HG03103 (cell line): ENCODE measurements at regions not wholly inside any gene's neighbourhood (a gene's known extent, or its start where the extent isn't known, plus 50 kb on each side); places are given as distances from the start of the nearest gene placed in this dataset.
"Not testable (repeated sequence)": the region's sequence is repeated elsewhere in the genome, so short reads cannot be mapped to it uniquely, and the experiment has no call there.

ENCODE experiments used
- ATAC-seq: cut with Tn5 transposase; IDR thresholded peaks from one replicate; pipeline ENCODE4 v1.9.1; 2021; ENCODE audit warnings: low read depth; ENCODE audit not compliant: unreplicated experiment

GRCh38 chr21:25176637-25177412, 430.5 kb downstream of the MRPL39 start:
- peak; percentile 86 for ATAC-seq

DNA sequence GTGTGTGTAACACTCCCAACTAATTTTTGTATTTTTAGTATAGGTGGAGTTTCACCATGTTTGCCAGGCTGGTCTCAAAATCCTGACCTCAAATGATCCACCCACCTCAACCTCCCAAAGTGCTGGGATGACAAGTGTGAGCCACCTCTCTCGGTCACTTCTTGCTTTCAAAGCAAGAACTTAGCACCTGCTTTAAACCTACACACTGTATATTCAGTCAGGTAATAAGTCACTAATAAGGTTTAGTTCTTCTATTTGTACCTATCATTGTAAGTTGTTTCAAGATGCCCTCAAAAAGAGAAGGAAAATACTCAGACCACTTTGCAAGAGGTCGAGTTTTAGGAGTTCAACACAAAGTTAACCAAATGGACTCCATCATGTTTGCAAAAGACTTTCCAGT, 431.3 kb downstream of the MRPL39 start:
- no peak for ATAC-seq

- ATAC-seq, result no peak
Observed at GRCh38 chr21:25171438-25171837, 435.8 kb downstream of the MRPL39 start.

- ATAC-seq, result no peak
Observed at GRCh38 chr21:25170681-25171080, 436.6 kb downstream of the MRPL39 start.

DNA sequence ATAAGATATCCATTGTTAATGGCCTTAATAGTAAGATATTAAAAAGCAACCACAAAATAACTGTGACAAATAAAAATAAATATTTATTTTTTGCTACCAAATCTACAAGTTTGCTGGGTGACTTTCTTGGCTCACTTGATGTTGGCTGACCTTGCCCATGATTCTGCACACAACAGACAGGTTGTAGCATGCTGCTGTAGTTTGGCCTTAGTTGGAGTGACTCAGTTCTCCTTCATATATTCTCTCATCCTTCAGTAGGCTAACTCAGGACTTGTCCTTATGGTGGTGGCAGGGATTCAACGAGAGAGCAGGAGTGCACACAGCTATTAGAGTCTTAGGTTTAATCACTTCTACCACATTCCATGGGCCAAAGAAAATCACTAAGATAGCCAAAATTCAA, 437.9 kb downstream of the MRPL39 start:
- ATAC-seq, result no peak

- not testable (repeated sequence) for ATAC-seq
Observed at GRCh38 chr21:25166904-25167303, 440.4 kb downstream of the MRPL39 start.

GRCh38 chr21:25161571-25161970, 445.7 kb downstream of the MRPL39 start:
- no peak for ATAC-seq

DNA sequence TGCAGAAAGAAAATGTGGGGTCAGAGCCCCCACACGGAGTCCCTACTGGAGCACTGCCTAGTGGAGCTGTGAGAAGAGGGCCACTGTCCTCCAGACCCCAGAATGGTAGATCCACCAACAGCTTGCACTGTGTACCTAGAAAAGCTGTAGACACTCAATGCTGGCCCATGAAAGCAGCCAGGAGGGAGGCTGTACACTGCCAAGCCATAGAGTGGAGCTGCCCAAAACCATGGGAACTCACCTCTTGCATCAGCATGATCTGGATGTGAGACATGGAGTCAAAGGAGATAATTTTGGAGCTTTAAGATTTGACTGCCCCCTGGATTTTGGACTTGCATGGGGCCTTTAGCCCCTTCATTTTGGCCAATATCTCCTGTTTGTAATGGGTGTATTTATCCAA, 452.3 kb downstream of the MRPL39 start:
- not testable (repeated sequence) for ATAC-seq

- ATAC-seq, result no peak
Observed at GRCh38 chr21:25149022-25149421, 458.3 kb downstream of the MRPL39 start.

GRCh38 chr21:25139414-25139813, 467.9 kb downstream of the MRPL39 start:
- no peak for ATAC-seq

DNA sequence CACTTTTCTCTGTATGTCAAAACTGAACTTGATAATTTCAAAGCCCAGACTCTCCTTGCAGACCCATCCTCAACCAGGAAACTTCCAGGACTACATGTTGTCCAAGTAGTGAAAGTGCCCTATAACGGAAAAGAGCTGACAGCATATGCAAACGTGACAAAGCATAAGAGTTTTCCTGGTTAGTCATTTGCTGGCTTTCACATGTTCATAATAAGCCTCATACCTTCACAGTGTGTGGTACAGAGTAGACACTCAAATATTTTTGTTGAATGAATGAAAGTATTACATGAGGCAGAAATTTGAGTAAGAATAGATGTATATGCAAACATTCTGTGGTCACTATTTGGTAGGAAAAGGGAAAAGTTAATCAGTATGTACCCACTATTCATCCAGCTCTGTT, 473.3 kb downstream of the MRPL39 start:
- ATAC-seq, result no peak

GRCh38 chr21:25127811-25128210, 479.5 kb downstream of the MRPL39 start:
- no peak for ATAC-seq

DNA sequence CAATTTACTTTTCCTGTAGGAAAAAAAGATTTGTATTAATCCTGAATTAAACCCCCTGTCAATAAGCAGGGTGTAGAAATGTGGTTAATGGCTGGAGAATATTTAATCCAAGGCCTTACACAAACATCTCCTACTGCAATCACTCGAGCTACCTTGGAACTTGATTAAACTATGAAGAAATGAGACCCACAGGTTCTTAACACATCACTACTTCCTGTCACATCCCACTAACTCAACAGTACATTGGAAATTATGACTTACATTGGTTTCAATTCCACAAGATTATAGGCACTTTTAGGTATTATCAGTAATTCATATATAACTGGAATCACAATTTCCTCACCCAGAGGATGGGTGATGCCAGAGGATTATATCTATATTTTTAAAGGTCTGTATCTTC, 480.3 kb downstream of the MRPL39 start:
- no peak for ATAC-seq

DNA sequence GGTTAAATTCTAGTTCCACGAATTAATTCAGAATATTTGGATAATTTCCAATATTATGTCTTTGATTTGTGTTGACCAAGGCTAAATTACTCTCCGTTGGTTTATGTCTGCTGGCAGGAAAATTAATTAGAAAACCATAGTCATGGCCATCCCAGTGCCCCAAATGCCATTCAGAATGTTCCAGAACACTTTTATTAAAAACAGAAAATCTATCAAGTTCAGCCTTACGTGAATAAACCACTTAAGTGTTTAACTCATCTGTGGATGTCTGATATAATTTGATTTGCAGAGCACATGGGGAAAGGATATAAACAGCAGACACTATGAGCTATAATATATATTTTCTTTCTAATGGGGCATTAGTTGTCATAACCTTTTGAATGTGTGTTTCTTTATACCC, 480.7 kb downstream of the MRPL39 start:
- no peak for ATAC-seq

GRCh38 chr21:25118648-25119047, 488.6 kb downstream of the MRPL39 start:
- ATAC-seq, result no peak

- ATAC-seq, result peak; percentile 72
Observed at GRCh38 chr21:25115021-25115420, 492.3 kb downstream of the MRPL39 start.

DNA sequence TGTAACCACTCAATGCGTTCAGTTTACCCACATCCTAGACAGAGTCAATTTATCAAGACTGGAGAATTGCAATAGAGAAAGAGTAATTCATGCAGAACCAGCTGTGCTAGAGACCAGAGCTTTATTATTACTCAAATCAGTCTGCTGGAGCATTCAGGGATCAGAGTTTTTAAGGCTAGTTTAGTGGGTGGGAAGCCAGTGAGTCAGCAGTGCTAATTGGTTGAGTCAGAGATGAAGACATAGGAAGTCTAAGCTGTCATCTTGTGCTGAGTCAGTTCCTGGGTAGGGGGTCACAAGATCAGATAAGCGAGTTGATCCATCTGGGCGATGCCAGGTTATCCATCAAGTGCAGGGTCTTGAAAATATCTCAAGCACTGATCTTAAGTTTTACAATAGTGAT, 499.6 kb downstream of the MRPL39 start:
- no peak for ATAC-seq

GRCh38 chr21:25103500-25104207, 503.6 kb downstream of the MRPL39 start:
- no peak for ATAC-seq

DNA sequence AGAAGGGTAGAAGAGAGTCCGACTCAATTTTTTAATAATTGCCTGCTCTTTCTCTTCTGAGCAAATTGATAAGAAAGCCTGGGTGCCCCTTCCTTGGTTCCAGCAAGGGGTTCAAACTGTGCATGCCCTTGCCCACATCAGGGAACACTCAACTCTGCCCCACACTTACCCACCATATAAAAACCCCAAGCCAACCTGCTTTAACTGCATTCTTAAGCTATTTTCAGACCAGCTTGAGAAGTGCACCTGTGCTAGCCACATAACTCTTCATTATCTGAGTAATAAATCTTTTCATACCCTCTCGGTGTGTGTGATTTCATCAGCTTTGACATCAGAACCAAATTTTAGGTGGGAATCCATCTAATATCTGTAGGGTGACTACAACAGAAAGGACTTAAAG, 509.6 kb downstream of the MRPL39 start:
- no peak for ATAC-seq

- ATAC-seq, result no peak
Observed at GRCh38 chr21:25094695-25095094, 512.6 kb downstream of the MRPL39 start.

DNA sequence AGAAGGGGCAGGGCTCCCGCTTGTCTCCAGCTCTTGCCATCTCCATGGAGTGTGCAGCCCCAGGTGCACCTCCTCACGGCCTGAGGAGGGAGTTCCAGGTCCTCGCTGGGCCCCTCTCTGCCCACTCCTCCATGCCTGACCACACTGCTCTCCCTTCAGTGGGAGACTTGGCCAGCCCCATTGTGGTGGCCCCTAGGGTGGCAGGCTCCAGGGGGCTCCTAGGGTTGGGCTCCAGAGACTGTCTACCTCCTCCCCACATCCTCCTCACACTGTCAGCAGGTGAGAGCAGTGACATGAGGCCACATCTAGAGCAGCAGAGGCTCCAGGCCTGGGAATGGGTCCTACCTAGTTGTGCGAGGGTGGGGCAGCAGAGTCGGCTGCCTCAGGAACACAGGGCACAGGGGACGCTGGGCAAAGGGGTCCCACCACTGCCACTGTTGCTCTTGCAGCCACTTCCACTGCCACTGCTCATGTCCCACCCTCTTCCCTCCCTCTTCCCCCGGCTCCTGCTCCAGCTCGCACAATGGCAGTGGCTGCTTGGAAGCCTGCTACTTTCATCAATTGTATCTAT, 514.8 kb downstream of the MRPL39 start:
- no peak for ATAC-seq

- ATAC-seq, result no peak
Observed at GRCh38 chr21:25081096-25081495, 526.2 kb downstream of the MRPL39 start.
